Natural killer cell treated with Interleukin-12 subunit alpha and Interleukin-12 subunit beta and Interleukin-15 and Interleukin-18, amount 100 ng/mL, for 72 hours (primary cell): ENCODE measurements at regions not wholly inside any gene's neighbourhood (a gene's known extent, or its start where the extent isn't known, plus 50 kb on each side); places are given as distances from the start of the nearest gene placed in this dataset.

Experiments
- ATAC-seq, 2 donors: fragments of 150-1000 bp; cut with Tn5 transposase in 1 of 2; sonication (Bioruptor Pico), chemical (Tn5 transposase) in 1 of 2; 2 replicates each; pipeline ENCODE4 v1.10.0; 2021
- DNase-seq: peaks from one replicate; pipeline ENCODE4 v3.0.0; 2022; ENCODE audit warnings: low spot score
- H3K27ac Mint-ChIP-seq, 2 donors: 1 replicate in 1 of 2; 2 replicates in 1 of 2; pipeline ENCODE4 v1.8.0; 2022; ENCODE audit warnings: mixed read lengths in 2 of 2, mild to moderate bottlenecking in 1 of 2, moderate library complexity in 1 of 2
- H3K27me3 Mint-ChIP-seq, 2 donors: 1 replicate in 1 of 2; 2 replicates in 1 of 2; pipeline ENCODE4 v1.8.0; 2022; ENCODE audit warnings: mixed read lengths in 2 of 2
- H3K36me3 Mint-ChIP-seq: one replicate; pipeline ENCODE4 v1.8.0; 2022; ENCODE audit warnings: mixed read lengths
- H3K4me1 Mint-ChIP-seq, 2 donors: 1 replicate in 1 of 2; 2 replicates in 1 of 2; pipeline ENCODE4 v1.8.0; 2022; ENCODE audit warnings: low read depth in 2 of 2, mixed read lengths in 2 of 2, mild to moderate bottlenecking in 1 of 2
- H3K4me3 Mint-ChIP-seq: one replicate; pipeline ENCODE4 v1.8.0; 2022; ENCODE audit warnings: mixed read lengths
- H3K9me3 Mint-ChIP-seq: 2 replicates; pipeline ENCODE4 v1.8.0; 2022; ENCODE audit warnings: mixed read lengths

DNA sequence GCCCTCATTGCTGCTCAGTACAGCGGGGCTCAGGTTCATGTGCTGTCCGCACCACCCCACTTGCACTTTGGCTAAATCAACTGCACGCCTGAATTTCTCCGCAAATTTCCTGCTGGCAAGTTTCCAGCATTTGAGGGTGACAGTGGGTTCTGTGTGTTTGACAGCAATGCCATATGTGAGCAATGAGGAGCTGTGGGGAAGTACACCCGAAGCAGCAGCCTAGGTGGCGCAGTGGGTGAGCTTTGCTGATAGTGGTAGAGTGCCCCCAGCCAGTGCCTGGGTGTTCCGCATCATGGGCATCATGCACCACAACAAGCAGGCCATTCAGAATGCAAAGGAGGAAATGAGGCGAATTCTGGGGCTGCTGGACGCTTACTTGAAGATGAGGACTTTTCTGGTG is 103.9 kb upstream of the POT1 start:
- no peak for DNase-seq
- Mint-ChIP-seq H3K4me3 (no peak overlapping the region), H3K9me3 (peaks cover 3% of the 10 kb centered on the region), H3K27me3 (no peaks in the 10 kb centered on the region), H3K27ac (no peak overlapping the region), H3K36me3 (no peaks in the 10 kb centered on the region), H3K4me1 (no peaks in the 10 kb centered on the region)
- ATAC-seq = no peak

DNA sequence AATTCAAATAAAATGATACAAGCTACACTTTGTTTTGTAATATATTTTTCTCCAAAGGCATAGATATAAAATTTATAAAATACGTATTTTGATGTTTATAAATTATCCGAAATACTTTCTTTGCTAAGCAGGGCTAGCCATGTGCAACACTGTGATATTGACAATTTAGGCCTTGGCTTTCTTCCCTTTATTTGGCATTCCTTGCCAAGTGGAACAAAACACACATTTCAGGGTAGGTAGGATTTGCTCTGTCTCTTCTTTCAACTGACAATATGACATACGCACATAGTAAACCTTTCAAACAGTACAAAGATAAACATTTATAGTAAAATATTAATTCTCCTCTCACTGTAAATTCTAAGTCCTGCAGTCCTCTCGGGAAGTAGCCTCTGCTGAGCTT is 103.3 kb upstream of the POT1 start:
- Mint-ChIP-seq H3K9me3 (peaks cover 3% of the 10 kb centered on the region), H3K4me1 (no peaks in the 10 kb centered on the region), H3K27me3 (no peaks in the 10 kb centered on the region), H3K36me3 (no peaks in the 10 kb centered on the region), H3K27ac (no peak overlapping the region), H3K4me3 (no peak overlapping the region)
- DNase-seq (no peak), ATAC-seq (no peak)

DNA sequence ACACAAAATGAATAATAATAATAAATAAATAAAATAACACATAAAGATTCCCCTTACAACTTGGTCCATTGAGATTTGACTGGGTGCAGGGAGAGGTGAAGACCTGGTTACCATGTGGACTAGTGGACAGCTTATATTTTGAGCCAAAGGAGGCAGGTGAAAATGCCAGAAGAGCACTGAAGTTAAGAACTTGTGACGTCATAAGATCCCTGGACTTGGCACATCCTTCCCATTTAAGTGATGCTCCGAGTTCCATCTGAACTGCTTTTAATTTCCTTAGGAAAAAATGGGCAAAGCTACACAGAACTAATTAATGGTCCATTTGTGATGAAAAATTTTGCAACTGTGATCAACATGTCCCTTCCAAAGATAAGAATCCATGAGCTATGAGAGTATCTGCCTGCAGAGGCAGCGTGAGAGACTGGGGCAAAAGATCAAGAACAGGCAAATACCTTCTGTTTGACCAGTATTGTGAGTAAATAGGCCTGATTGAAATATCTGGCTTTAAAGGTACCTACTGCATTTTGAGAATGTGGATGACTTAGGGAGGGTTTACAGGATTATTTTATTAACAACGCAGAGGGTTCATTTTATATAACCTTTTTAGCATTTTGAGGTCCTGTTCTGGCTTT is 101.2 kb upstream of the POT1 start:
- Mint-ChIP-seq H3K36me3 (no peaks in the 10 kb centered on the region), H3K4me3 (no peak overlapping the region), H3K4me1 (no peaks in the 10 kb centered on the region), H3K27me3 (no peaks in the 10 kb centered on the region), H3K9me3 (peaks cover 3% of the 10 kb centered on the region), H3K27ac (no peak overlapping the region)
- DNase-seq (no peak), ATAC-seq (no peak)

DNA sequence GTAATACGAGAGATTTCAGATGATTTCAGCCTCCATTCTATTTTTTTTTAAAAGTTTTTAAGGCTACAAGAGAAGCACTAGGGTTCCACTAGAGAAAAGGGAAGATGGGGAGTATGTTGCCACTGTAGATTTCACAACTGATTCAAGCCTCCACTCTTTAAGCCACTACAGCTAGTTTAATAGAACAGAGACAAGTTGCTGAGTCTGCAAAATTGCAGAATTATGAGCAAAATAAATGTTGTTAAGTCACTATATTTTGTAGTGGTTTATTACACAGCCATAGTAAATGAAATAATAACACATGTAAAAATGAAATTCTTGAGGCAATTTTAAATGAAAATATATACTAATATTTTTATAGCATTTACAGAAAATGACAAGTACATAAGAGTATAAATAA is 96.0 kb upstream of the POT1 start:
- no peak overlapping the region for H3K4me3 Mint-ChIP-seq
- ATAC-seq = no peak
- H3K27ac Mint-ChIP-seq = no peak overlapping the region
- DNase-seq = no peak
- no peaks in the 10 kb centered on the region for H3K27me3 Mint-ChIP-seq
- no peaks in the 10 kb centered on the region for H3K4me1 Mint-ChIP-seq
- H3K9me3 Mint-ChIP-seq = peaks cover 6% of the 10 kb centered on the region
- no peaks in the 10 kb centered on the region for H3K36me3 Mint-ChIP-seq

DNA sequence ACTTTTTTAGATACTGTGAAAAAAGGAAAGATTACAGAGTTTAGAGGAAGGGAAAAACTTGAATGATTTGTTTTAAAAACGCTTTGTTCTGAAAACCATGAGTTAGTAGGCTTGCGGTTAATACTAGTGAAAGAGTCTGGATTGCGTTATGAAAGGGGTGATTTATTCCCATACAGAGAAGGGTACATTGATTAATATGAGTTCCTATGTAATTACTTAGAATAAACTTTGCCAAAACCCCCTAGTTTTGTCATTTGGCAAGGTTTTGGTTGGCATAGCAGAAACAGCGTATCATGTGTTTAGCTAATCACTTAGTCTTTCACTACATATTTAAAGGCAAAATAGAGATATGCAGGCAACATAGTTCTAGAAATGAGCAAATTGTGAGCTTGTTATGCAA is 91.2 kb upstream of the POT1 start:
- Mint-ChIP-seq H3K27me3 (no peaks in the 10 kb centered on the region), H3K27ac (no peak overlapping the region)

DNA sequence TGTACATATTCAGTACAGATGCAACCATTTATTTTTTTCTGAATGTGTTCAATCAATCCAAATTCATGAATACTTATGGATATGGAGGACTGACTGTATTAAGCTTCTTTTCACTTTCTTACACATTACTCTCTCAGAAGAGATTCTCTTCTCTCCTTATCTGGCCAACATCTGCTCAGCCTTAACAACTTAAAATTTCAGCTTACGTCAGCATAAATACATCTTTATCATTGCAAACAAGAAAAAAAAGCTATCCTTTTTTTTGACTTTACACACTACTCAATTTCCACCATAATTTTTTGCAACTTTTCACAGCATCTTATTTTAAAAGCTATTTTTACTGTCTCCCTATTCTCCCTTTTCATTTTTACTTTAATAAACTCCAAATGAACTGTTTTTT is 80.9 kb upstream of the POT1 start:
- H3K27me3 Mint-ChIP-seq = no peaks in the 10 kb centered on the region
- H3K36me3 Mint-ChIP-seq = peaks cover 7% of the 10 kb centered on the region
- H3K4me3 Mint-ChIP-seq = no peak overlapping the region
- peaks cover 9% of the 10 kb centered on the region for H3K9me3 Mint-ChIP-seq
- ATAC-seq (no peak), DNase-seq (no peak)
- no peaks in the 10 kb centered on the region for H3K4me1 Mint-ChIP-seq
- no peak overlapping the region for H3K27ac Mint-ChIP-seq

More for the DNA sequence above, 91.2 kb upstream of the POT1 start:
- no peaks in the 10 kb centered on the region for H3K36me3 Mint-ChIP-seq
- no peaks in the 10 kb centered on the region for H3K4me1 Mint-ChIP-seq
- no peak overlapping the region for H3K4me3 Mint-ChIP-seq
- peaks cover 6% of the 10 kb centered on the region for H3K9me3 Mint-ChIP-seq
- ATAC-seq (no peak), DNase-seq (no peak)

DNA sequence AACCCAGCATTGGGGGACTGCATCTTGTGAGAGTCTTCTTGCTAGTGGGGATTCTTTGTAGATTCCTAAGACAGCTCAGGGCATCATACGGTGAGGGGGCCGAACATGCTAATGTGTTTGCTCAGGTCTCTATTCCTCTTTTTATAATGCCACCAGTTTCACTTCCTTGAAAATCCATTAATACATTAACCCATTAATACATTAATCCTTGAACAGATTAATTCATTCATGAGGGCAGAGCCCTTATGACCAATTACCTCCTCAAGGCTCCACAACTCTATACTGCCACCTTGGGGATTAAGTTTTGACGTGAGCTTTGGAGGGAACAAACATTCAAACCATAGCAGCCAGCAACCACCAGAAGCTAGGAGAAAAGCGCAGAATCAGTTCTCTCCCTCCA is 67.2 kb upstream of the POT1 start:
- H3K9me3 Mint-ChIP-seq = peaks cover 10% of the 10 kb centered on the region
- H3K36me3 Mint-ChIP-seq = peaks cover 5% of the 10 kb centered on the region
- DNase-seq = no peak
- H3K27ac Mint-ChIP-seq = no peak overlapping the region
- no peaks in the 10 kb centered on the region for H3K4me1 Mint-ChIP-seq
- H3K27me3 Mint-ChIP-seq = no peaks in the 10 kb centered on the region
- H3K4me3 Mint-ChIP-seq = no peak overlapping the region
- ATAC-seq = no peak

DNA sequence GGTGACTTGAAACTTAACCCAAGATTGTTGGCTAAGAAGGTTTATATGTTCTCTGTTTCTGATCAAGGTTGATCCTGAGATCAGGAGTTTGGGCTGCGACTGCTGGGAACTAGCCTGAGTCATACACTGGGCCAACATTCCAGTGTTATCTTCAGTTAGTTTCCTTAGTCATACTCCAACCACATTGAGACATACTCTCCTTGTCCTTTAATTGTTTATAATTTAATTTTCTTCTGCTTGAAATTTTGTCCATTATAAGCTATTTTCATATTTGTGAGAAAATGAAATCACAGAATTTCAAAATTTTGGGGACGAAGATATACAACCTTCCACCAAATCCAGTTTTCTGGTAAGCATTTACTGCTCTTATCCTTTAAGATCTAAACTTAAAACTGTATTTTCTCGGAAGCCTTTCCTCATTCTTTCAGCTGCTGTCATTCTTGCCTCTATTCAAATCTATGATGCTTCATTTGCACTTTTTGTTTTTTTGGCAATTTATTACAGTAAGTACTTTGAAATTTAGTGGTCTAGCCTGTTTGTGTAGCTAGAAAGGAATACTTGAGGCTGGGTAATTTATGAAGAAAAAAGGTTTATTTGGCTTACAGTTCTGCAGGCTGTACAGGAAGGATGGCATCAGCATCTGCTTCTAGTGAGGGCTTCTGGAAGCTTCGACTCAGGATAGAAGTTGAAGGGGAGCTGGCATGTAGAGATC is 63.4 kb upstream of the POT1 start:
- Mint-ChIP-seq H3K27me3 (no peaks in the 10 kb centered on the region), H3K27ac (no peak overlapping the region), H3K4me1 (no peaks in the 10 kb centered on the region), H3K4me3 (no peak overlapping the region), H3K36me3 (peaks cover 5% of the 10 kb centered on the region), H3K9me3 (peaks cover 7% of the 10 kb centered on the region)
- DNase-seq (no peak), ATAC-seq (no peak)

DNA sequence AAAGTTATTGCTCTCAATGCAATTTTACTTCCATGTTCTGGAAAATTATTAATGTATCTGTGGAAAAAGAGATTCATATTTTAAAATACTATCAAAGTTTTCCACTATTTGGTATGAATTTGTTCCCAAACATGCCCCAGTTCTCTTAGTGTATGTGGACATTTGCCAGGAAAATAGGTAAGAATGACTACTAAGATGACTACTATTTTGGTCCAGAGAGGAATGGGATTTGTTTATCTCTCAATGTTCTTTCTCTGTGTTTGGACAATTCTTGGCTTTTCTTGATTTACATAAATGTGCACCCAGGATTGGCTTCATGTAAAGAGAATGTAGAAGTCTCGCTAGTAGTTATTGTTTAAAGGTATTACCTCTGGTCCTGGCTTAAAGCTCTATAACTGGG is 60.3 kb upstream of the POT1 start:
- no peak overlapping the region for H3K4me3 Mint-ChIP-seq

More for the DNA sequence above, 60.3 kb upstream of the POT1 start:
- H3K27me3 Mint-ChIP-seq = no peaks in the 10 kb centered on the region
- no peaks in the 10 kb centered on the region for H3K4me1 Mint-ChIP-seq
- no peak for DNase-seq
- ATAC-seq = no peak
- H3K9me3 Mint-ChIP-seq = peaks cover 3% of the 10 kb centered on the region
- H3K36me3 Mint-ChIP-seq = peaks cover 4% of the 10 kb centered on the region
- H3K27ac Mint-ChIP-seq = no peak overlapping the region
